ENCODE measurements at regions not wholly inside any gene's neighbourhood (a gene's known extent, or its start where the extent isn't known, plus 50 kb on each side); places are given as distances from the start of the nearest gene placed in this dataset.

- no peak for DNase-seq
Measured at GRCh38 chr1:30272277-30273020, 450.9 kb downstream of the MATN1 start.

- no peak for DNase-seq
Measured at GRCh38 chr1:30271401-30272276, 451.7 kb downstream of the MATN1 start.

DNA sequence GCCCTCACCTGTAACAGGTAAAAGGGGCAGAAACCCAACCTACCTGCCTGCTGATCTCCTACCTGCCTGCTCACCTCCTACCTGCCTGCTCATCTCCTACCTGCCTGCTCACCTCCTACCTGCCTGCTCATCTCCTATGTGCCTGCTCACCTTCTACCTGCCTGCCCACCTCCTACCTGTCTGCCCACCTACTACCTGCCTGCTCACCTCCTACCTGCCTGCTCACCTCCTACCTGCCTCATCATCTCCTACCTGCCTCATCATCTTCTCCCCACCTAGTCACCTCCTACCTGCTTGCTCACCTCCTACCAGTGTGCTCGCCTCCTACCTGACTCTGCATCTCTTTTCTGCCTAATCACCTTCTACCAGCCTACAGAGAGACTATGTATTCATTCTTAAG, 452.9 kb downstream of the MATN1 start:
- DNase-seq = no peak

- DNase-seq = no peak
Measured at GRCh38 chr1:30268923-30269666, 454.3 kb downstream of the MATN1 start.

GRCh38 chr1:30267856-30268255, 455.5 kb downstream of the MATN1 start:
- DNase-seq = no peak

GRCh38 chr1:30267046-30267445, 456.3 kb downstream of the MATN1 start:
- no peak for DNase-seq

DNA sequence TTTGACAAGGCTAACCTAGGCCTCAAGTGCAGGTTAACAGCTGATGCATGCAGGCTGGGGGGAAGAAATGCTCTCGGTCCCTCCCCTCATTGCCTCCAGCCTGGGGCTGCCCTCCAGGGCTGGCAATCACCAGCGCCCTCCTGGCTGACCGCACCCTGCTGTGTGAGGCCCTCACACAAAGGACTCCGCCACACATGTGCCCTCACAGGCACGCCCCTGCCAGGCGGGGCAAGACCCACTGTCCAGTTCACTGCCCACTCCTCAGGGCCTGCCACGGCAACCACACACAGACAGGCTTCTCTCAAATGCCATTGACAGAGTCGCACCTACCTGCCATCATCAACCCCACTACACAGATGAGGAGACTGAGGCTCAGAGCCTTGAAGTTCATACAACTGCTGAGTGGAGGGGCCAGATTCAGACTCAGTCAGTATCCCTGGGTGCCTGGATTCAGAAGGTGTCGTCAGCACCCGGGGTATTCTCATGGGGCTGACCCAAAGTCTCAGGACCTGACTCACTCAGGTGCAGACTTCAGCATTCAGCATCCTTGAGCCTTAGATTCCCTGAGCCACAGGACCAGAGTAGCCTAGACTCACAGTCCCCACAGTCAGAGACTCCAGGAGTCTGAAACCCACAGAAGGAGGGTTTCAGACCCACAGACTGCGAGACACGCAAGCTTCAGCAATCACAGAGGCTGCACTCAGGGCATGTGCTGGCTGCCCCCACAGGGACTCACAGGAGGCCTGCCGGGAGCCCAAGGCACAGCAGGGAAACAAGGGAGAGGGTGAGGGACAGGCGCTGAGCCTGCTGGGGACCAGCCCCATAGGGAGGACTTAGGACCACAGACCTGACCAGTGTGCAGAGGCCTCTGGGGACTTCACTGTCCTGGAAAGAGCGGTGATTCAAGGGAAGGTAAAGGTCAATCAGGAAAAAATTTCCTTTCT, 458.0 kb downstream of the MATN1 start:
- no peak for DNase-seq

DNA sequence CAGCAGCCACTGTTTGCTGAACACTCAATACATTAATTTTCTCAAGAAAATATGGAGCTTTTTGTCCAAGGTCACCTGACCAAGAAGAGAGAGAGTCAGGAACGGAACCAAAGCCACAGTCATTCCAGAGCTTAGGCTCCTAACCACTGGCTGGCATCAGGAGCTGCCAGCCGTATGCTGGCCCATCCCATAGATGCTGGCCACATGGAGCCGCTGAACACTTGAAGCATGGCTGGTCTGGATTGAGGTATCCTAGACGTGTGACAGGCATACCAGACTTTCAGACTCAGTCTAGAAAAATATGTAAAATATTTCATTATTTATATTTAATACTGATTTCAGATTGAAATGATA, 458.7 kb downstream of the MATN1 start:
- DNase-seq = no peak

DNA sequence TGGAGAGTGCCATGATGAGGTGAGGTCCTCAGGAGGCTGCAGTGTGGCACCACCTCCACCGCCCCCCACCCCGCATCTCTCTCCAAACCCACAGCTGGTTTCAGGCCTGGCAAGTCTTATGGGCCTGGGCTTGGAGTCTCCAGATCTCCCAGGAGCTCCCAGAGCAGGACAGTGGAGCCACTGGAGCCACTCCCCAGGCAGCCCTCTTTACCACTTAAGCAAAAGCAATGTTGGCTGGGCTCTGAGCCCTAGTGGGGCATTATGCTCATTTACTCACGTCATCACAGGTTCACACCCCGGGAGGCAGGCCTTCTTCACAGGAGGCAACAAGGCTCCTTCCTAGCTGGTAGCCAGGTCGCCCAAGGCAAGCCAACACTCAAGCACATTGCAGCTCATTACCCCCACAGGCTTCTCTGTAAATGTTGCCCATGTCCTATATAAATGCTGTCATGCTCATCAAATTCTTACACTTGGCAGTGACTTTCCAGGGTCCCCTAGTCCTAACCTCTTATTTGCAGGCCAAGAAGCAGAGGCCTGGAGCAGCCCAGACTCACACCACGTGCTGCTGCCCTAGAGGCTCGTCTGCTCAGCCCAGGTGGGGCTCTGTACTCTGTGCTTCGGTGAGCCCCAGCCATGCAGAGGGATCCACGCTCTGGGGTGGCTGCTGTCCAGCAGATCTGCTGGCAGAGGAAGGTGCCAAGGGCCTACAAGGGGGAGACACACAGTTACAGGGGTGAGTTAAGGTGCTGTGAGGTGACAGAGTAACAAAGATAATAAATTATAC, 459.3 kb downstream of the MATN1 start:
- no peak for DNase-seq

DNA sequence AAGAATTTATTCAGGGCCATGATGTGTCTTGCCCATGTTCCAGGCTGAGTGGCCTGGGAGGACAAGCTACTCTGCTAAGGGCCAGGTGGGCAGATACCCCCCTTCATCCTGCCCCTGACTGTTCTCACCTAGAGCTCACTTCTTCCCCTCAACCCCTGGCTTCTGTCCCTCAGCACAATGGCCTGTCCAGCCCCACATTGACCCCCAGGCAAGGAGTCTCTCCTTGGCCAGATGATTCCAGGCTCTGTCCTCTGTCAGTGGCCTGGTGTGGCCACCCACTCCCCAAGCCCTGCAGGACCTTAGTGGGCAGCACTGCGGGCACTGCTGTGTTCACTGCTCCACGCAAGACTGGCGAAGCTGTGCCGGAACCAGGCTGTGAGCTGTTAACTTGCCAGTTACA, 460.0 kb downstream of the MATN1 start:
- no peak for DNase-seq

GRCh38 chr1:30262158-30262557, 461.2 kb downstream of the MATN1 start:
- no peak for DNase-seq

GRCh38 chr1:30260318-30260717, 463.1 kb downstream of the MATN1 start:
- no peak for DNase-seq

DNA sequence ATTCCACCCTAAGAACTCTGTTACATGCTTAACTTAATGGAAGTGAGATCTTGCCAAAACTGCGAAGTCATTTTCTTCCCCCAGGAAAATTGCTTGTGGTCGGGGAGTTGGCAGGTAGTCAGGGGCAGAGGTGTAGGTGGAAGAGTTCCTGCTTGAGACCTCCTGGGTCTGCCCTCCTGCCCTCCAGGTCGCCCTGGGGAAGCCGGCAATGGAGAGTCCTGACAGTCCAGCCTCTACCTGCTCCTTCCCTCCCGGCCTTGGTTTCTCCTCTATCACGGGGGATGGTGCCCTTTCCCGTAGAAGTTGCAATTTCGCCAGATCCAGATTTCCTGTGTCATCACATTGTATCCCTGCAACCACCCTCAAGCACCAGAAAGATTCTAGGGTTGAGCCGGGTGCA, 463.8 kb downstream of the MATN1 start:
- DNase-seq = no peak

- DNase-seq = no peak
Measured at GRCh38 chr1:30258876-30259275, 464.5 kb downstream of the MATN1 start.

DNA sequence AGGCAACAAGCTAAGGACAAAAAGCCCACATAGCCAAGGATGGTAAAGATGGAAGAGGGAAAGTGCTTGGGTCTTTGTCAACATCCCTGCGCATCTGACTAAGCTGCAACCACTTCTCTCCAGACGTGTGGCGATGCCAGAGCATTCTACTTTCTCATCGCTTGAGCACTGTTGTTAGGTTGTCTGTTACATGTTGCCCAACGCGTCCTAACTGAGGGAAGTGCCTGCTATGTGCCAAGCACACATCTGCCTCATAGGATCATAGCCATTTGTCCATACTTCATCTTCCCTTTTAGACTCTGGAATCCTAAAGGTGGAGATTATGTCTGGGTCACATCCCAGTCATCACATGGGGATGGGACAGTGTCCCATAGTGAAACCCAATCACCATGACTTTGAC, 464.9 kb downstream of the MATN1 start:
- no peak for DNase-seq

DNA sequence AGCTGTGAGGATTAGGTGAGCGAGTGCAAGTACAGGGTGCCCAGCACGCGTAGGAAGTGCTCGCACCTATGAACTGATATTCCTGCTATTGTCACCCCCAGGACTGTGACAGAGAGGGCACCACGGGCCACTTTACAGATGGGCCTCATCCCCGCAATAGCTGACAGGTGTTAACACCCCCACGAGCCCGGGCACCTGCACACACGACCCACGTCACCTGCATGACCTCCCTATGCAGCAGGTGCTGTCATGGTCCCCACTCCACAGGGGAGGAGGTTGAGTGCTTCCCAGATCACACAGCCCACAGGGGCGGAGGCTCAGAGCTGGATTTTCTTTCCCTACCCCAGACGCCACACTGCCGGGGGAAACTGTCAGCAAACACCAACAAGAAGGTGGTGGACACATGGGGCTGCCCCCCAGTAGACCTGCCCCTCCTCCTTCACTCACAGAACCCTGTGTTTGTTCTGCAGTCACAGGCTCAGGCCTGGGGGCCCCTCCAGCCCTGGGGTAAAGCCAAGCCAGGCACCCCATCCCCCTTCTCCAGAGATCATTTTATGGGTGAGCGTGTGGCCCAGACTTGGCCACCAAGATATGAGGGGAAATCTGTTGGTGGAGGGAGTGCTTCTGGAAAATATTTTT, 465.5 kb downstream of the MATN1 start:
- no peak for DNase-seq

DNA sequence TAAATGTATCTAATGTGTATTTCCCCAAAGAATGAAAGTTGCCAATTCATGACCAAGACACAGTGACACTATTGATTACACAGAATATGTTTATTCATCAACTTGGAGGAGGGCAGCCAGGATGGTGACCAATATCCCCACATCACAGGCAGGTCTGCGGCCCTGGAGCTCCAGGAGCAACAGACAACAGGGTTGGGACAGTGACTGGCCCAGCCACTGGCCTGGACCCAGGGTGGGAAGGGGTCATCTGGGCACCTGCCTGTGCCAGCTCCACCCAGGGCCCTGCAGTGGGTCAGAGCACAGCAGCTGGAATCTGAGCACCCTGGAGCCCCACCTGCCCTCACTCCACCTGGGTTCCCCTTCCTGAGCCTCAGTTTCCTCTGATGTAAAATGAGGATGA, 466.1 kb downstream of the MATN1 start:
- no peak for DNase-seq

DNA sequence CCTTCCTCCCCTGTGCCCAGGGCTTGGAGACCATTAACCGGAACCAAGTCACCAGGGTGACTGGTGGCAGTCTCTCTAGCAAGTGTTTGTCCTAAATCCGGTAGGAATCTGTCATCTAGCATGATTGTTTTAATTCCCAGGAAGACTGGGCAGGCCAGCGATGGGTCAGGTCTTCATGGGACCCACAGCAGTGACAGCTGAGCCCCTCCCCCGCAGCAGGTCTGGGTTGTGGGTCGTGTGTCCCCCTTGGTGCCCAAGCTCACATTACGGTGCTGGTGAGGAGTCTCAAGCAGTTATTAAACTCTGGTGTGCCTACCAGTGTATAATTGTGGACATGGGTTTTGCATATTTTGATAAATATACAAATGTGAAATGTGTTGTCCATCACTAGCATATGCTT, 466.5 kb downstream of the MATN1 start:
- no peak for DNase-seq

GRCh38 chr1:30255111-30255724, 468.2 kb downstream of the MATN1 start:
- no peak for DNase-seq
